ENCODE measurements at regions not wholly inside any gene's neighbourhood (a gene's known extent, or its start where the extent isn't known, plus 50 kb on each side); places are given as distances from the start of the nearest gene placed in this dataset.
A peak's percentile ranks its signal among the peaks of the same experiment; 100 is the strongest.

DNA sequence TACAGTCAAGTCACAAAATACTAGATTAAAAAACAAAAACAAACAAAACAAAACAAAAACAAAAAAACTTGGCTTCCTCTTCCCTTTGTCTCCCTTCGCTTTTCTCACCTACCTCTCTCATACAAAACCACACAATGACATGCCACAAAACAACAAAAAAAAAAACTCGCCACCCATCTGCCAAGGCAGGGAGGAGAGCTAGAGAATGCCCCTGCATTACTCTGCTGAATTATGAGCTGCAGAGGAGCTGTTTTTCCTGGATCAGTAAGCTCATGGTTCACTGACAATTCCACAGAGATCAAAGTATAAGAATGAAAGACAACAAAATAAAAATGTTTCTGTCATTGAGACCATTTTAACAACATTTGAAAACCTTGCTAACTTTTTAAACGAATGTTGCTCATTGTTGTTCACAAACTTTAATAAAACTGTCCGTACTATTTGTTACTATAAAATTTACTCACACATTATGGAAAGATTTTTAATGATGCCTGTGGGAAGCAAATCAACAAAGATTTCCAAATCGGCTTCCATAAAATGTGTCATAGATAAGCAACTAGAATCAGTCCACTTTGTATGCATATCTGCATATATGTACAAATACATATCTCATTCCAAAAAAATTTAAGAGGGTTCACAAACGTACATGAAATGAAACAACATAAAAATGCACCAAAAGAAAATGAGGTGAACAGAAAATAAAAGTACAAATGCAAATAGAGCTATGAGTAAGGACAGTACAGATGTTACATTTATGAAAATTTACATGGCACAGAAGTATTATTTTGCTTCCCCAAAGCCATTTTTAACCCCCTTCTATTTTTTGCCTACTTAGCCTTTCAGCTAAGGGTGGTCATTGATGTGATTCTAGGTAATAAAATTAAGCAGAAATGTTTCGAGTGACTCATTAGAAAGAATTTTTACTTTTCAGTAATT, 252.4 kb upstream of the FAT4 start:
- no peak for DNase-seq (ENCODE audit: low spot score)

DNA sequence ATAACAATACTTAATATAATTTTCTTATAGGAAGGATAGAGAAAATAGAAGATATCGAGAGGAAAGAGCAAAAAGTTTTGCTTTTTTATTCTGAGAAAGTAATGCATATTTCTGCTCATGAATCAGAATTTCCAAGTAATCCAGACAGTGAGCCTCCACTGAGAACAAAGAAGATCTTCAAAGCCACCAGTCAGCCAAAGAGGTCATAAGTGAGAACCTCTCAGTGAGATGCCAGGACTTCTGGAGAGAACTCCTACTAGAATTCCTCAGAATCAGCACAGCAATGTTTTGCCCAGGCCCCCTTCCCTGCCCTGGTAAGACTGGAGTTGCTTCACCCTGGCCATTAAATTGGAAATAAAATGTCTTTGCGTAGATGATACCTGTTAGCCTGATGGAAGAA, 254.4 kb upstream of the FAT4 start:
- no peak for DNase-seq (ENCODE audit: low spot score)

DNA sequence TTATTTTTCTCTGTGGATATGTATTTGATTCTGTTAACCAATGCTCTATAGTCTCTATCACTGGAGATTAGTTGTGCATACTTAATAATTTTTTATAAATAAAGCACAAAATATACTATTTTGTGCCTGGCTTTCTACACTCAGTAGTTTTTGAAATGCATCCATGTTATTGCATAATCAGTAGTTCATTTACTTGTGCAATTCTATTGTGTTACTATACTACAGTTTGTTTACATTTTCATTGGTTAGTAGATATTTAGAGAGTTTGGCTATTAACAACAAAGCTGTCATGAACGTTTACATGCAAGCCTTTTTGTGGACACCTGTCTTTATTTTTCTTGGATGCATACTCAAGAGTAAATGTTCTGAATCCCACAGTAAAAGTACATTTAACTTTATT, 265.0 kb upstream of the FAT4 start:
- DNase-seq (ENCODE audit: low spot score) = no peak

DNA sequence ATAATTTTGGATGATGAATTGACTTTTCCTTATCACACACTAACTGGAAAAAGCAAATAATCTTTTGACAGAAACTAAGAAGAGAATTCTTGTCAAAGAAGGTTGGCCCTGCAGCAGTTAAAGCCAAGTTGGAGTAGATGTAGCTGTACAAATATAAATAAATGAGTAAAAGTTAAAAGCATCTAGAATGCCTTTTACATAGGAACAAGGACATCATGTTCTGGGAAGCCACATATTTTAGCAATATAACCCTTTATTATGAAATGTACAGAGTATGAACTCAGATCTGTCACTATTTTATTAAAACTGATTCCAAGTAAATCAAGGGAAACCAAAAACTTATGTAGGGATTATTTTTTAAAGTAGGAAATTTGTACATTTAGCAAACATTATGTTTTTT, 269.4 kb upstream of the FAT4 start:
- no peak for DNase-seq (ENCODE audit: low spot score)

DNA sequence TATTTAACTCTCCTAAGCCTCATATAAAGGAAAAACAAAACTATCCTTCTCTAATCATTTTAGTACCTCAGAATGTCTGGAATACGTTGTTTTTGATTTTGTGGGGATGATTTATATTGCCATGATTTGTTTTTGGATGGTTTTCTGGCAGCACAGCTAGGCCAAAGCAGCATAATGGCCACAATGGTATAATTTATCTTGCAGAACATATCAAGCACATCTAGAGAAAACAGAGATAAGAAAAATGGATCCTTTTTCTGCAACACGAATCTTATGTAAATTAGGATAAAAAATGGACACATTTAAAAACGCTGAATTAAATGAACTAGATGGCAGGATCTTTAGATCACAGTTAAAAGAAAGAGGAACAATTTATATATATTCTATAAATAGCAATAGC, 269.9 kb upstream of the FAT4 start:
- no peak for DNase-seq (ENCODE audit: low spot score)

DNA sequence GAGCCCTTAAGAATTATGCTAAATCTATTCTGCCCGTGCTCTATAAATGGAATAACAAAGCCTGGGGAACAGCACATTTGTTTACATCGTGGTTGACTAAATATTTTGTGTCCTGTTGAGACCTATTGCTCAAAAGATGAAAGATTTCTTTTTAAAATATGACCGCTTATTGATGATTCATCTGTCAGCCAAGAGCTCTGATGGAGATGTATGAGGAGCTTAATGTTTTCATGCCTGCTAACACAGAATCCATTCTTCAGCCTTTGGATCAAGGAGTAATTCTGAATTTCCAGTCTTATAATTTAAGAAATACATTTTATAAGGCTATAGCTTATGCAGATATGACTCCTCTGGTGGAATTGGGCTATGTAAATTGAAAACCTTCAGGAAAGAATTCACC, 271.3 kb upstream of the FAT4 start:
- no peak for DNase-seq (ENCODE audit: low spot score)

DNA sequence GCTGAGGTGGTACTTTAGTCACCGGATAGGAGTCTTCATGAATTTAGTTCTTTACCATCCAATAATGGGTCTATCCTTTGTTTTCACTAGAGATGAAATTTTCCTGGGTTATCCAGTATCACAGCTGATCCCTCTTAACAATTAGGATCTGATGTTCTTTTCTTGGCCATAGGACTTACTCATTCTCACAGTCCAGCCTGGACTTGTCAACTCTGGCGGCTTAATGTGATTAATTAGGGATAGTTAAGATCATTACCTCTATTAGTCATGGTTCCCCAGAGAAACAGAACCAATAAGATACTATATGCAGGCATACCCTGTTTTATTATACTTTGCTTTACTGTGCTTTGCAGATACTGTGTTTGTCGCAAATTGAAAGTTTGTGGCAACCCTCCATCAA, 272.7 kb upstream of the FAT4 start:
- DNase-seq (ENCODE audit: low spot score) = no peak

DNA sequence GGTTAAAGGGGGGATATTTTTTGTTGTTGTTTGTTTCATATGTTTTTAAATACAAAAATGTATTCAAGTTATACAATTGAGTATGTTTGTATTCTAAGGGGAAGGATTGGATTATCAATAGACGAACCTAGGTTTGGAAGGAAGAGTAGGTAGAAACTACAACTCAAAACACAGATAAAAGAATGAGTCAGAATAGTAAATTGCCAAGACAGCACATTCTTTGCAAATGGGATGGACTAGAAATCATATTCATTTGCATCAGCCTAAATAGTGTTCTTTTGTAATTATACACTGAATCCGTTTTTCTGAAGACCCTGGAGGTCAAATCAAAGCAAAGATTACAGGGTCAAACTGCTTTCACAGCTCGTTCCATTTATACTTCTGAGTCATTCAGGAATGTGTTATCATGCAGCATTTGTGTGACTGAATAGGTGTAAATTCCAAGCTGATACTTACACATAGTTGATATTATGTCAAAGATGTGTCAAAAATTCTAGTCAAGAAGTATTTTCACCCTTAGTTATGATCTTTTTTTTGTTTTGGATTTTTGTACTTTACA, 273.3 kb upstream of the FAT4 start:
- DNase-seq (ENCODE audit: low spot score) = peak; percentile 8

DNA sequence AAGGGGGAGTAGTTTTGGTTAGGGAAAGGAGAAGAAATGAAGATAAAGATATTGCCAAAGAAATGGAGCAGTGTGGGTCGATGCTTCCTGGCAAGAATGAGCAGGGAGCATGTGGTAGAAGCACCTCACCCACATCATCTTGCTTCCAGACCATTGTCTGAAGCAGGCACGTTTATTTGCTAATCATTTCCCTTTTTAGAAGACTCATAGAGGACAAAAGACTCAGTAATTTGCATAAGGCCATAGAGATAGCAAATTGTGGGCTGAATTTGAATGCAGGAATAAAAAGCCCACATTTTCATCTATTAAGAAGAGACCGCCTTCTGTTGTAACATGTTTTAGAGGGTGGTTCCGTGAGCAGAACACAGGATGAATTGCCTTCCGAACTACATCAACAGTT, 275.2 kb upstream of the FAT4 start:
- no peak for DNase-seq (ENCODE audit: low spot score)

DNA sequence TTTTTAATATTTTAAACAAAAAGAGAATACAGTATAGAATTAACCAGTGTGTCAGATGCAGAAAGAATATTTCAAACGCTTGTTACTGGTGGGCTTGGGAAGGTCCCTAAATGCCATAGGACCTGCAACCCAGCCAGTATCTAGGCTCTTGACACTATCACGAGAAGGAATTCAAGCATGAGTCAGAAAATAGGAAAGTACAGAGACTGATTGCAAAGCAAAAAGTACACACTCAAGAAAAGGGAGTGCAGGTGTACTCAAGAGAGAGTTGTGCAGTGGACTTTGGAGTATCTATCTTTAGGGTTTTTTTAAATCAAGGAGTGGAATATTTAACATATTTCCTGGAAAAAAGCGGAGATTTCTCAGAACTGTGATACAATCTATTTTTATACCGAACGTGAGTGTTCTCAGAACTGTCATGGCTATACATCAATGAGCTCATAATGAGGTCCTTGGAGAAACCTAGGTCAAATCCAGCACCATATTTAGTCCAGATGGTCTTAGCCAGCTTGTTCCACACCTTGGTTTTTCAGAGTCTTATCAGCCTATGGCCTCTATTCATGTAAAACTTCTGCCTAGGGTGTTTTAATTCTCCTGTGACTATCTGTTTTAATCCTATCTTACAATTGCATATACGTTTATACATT, 291.8 kb upstream of the FAT4 start:
- DNase-seq (ENCODE audit: low spot score) = no peak

DNA sequence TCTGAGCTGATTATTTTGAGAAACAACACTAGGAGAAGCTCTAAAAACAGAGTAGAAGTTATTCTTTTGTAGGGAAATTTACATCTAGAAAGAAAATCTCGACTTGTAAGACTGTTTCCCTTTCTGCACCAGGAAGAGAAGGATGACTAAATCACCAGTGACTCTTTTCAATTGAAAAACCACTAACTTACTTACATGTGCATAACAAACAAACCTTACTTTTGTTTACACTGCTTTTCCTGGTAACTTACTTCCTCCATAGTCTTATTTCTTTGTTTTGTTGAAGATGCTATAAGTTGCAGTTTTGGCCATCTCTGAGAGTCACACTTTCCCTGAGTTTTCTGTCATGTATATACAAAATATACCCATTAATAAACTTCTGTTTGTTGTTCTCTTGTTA, 293.6 kb upstream of the FAT4 start:
- DNase-seq (ENCODE audit: low spot score) = no peak

DNA sequence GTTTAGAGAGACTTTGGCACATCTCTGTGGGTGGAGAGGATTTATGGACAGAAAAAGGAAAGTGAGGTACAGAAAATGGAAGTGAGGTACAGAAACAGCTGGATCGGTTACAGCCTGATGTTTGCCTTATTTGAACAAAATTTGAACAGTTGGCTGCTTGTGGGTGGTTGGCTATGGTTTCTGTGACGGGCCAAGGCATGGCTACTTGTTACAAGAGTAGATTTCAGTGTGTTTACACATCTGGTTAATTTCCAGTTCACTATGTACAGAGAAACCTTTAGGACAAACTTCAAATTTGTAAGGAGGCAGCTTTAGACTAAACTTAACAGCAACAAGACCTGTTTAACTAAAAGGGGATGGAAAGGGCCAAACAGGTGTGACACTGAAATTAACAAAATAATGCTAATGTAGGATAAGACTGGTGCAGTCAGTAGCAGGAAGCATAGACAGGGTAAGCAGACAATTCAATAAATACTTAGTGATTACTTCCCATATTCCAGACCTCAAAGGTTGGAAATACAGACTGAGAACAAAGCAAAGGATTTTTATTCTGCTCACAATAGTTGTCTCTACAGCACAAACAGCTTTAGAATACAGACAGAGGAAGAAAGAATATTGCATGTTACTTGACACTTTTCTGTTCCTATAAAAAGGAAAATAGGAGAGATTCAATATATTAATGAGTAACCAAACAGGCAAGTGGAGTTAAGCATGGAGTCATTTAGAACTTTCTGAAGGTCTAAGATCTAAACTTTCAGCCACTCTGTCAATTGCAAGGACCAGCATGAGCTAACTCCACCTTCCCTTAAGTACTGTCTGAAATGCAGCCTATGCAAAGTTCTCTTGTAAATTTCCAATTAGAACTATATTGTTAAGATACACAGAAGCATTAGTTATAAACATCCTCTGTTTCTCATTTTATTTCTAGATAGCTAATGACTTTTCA, 294.4 kb upstream of the FAT4 start:
- DNase-seq (ENCODE audit: low spot score) = no peak

DNA sequence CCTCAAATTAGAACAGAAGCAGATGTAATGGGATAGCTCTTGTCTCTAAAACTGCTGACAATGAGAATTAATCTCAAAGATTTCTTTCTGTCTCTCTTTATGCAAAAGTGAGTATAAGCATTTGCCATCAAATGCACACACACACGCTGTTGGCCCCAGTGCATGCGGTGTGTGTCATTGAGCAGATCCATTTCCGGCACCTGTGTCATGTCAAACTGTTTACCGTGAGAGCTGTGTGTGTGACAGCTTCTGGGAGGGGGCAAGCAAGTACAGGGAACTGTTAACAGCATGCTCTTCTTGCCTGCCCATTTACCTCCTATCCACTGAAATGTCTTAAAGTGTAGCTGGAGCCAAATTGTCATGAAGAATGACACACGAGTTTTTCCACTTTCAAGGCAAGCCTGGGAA, 297.9 kb upstream of the FAT4 start:
- no peak for DNase-seq (ENCODE audit: low spot score)

DNA sequence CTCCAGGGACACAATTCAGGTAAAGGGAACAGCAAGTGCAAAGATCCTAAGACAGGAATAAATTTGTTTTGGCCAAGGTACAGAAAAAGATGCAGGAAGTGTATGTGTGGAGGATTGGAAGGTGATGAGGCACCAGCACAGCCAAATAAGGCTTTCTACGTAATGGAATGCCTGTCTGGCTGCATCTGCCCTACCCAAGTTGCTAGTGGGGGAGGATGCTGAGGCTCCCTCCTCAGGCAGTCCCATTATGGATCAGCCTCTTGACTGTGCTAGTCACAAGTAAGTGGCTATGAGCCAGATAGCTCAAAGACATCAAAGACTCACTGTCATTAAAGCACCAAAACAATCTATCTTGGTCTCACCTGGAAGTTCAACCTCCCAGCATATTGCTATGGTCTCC, 300.9 kb upstream of the FAT4 start:
- no peak for DNase-seq (ENCODE audit: low spot score)

DNA sequence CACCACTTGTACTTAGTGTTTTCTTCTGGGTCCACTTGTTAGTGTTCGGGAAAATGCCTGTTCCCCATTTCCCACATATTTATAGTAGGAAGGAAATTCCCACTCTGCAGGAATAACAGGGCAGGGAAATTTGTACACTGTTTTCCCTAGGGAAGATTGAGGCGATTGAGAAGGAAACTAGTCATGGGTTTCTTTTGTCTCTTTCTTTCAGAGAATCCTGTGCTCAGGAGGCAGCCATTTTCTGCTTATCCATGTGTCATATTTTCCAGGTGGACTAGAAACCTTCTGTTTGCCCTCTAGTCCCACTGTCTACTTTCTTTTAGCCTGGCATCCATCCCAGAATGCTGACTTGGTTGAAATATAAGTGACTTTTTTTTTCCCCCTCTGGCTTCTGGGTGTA, 299.1 kb upstream of the ANKRD50 start:
- no peak for DNase-seq (ENCODE audit: low spot score)

DNA sequence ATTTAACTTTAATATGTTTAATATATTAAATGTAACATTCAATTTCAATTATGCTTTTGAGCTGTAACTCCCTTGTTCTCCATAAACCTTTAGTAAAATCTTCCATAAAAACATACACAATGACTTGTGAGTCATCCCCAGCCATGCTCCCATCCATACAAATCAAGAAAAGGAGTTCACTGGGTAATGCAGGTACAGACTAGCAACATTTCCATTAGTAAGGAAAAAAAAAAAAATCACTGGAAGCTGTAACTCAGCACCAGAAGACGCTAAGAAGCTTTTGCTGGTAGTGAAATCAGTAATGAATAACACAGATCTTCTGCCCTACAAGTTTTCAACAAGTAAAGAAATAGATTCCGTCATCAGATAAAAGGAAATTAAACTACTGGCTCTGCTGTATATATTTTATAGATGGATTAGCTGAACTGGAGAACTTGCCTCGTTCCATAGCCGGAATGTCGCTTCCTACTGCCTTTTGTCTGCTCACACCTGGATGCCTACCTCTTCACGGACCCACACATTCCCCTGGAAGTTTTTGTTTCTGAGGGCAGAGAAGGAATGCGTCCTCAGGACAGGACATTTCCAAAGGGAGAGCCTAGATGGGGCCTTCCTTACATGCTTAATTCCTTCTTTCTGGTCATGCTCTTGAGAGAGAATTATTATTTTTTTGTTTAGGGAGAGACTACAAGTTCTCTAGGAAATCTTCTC, 298.4 kb upstream of the ANKRD50 start:
- no peak for DNase-seq (ENCODE audit: low spot score)

DNA sequence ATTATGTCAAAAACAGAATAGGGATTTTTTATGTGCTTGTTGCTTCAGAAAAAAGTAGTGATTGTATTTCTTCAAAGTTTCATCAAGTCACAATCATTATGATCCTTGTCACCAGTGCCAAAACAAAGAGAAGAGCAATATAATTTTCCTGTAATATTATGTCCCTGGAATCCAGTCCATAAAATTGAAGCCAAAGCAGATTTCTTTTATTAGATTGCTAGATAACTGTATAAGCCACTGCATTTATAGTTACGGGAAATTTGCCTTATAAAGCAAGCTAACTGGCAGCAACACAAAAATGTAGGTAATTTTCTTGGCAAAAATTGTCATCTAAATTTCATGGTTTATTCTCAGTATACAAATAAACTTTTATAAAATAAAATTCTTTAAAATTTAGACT, 296.1 kb upstream of the ANKRD50 start:
- no peak for DNase-seq (ENCODE audit: low spot score)

DNA sequence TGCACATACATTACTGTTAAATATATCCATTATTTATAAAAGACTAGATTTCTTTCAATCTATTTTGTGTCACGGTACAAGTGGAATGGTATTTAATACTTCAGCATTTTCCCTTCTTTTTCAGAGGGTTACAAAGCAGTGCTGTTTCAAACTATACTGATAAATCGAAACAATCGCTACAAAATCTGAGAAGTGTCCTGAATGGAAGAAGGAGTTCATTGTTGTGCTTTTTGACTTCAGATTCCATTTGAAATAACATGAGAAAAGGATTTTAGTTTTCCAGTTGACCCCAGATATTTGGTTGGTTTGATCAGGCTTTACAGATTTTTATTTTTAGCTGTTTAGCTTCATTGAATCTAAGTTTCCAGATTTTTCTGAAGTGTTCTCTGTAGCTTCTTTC, 292.1 kb upstream of the ANKRD50 start:
- DNase-seq (ENCODE audit: low spot score) = no peak

DNA sequence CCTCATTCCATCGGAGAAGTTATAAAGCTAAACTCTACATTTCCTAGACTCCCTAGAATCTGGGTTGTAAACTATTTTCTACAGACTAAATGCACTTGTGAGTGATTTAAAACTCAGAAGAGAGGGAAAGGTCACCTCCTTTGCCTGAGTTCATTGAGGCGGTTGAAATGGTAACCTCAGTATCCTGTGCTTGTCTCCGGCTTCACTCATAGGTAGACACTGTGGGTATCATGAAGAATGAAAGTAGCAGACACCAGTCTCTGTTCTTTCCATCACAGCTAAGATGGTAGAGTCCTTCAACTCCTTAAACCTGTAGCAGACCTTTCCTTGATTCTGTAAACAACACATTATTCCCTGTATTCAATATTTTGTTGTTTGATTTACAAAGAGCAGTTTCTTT, 291.3 kb upstream of the ANKRD50 start:
- DNase-seq (ENCODE audit: low spot score) = no peak

DNA sequence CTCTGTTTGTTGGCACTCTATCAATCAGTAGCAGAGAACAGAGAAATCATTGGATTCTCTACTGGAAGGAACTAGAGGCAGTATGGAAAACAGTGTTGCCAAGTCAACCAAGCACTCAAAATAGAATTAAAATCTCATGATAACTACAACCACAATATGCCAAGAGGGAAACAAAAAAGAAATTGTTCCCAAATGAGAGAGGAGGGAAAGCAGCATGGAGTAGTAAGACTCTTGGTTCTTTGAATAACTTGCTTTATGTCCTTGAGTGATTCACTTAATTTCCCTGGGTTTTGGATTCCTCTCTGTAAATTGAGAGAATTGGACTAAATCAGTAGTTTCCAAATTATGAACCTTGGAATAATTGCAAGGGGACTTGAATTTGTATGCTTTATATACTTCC, 285.5 kb upstream of the ANKRD50 start:
- no peak for DNase-seq (ENCODE audit: low spot score)

DNA sequence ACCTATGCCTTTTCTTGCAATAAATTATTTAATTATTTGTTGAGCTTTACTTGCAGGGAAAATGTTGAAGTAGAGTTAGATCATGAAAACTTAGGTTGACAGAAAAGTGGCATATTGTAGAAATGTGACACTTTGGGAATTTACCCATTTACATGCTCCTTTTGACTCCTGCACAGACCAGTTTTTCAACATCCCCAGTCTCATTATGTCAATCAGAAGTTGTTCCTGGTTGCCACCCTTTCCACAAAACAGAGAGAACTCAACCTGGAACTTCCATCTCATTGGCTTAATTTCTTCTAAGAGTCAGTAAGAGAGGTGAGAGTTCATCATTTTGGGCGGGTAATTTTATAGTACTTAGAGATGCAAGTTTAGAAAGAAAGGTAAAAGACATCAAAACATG, 284.6 kb upstream of the ANKRD50 start:
- DNase-seq (ENCODE audit: low spot score) = no peak

DNA sequence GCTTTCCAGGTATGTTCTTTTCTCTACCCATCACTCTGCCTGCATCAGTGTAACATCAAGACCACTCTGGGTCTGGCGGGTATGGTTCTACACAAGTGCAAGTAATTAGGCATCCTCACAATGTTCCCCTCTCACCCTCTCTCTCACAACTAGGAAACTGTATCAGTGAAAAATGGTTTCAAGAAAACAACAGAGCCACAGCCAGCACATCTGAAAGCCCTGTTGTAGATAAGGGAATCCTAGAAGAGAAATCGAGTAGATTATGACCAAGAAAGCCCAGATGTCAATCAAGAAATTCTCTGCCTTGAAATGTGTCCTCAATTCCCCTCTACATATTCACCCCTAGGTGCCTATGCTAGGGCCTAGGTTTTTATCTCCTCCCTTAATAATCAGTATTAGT, 281.3 kb upstream of the ANKRD50 start:
- no peak for DNase-seq (ENCODE audit: low spot score)
